Peyer's patch (tissue), 4 donors: ENCODE measurements at regions not wholly inside any gene's neighbourhood (a gene's known extent, or its start where the extent isn't known, plus 50 kb on each side); places are given as distances from the start of the nearest gene placed in this dataset.

Source experiments
- CTCF ChIP-seq, 6 experiments: fragments of 450-650 bp in 4 of 6; fragments of 200-600 bp in 2 of 6; sonication (generic) in 1 of 6; IDR thresholded peaks; one replicate each; pipeline ENCODE4 v1.5.1; 2017 to 2019; ENCODE audit warnings: antibody characterized with exemption in 6 of 6, mild to moderate bottlenecking in 3 of 6, moderate library complexity in 1 of 6
- POLR2A ChIP-seq, 2 donors: fragments of 450-650 bp; IDR thresholded peaks; one replicate each; pipeline ENCODE4 v1.5.1; 2017; ENCODE audit warnings: antibody characterized with exemption in 2 of 2, mild to moderate bottlenecking in 2 of 2, moderate library complexity in 2 of 2

GRCh38 chr4:183588169-183588675 lies 70.8 kb downstream of the RWDD4 start:
- TF ChIP-seq CTCF (IDR thresholded peaks at IDR 0.05) (no peak), POLR2A (IDR thresholded peaks at IDR 0.05) (no peak)
